Ishikawa (cell line): ENCODE measurements at regions not wholly inside any gene's neighbourhood (a gene's known extent, or its start where the extent isn't known, plus 50 kb on each side); places are given as distances from the start of the nearest gene placed in this dataset.

Experiments
- CEBPB ChIP-seq: IDR thresholded peaks from 2 replicates; pipeline ENCODE4 v1.6.1; 2012
- CREB1 ChIP-seq: IDR thresholded peaks from 2 replicates; pipeline ENCODE4 v1.6.1; 2012; ENCODE audit warnings: low read depth
- EGR1 ChIP-seq: IDR thresholded peaks from 2 replicates; pipeline ENCODE4 v1.6.1; 2012
- EP300 ChIP-seq: IDR thresholded peaks from 2 replicates; pipeline ENCODE4 v1.6.1; 2012; ENCODE audit warnings: borderline replicate concordance
- FOXM1 ChIP-seq: IDR thresholded peaks from 2 replicates; pipeline ENCODE4 v1.6.1; 2012; ENCODE audit warnings: low read depth, borderline replicate concordance
- NFIC ChIP-seq: IDR thresholded peaks from 2 replicates; pipeline ENCODE4 v1.6.1; 2012
- RAD21 ChIP-seq: IDR thresholded peaks from 2 replicates; pipeline ENCODE4 v1.6.1; 2012; ENCODE audit warnings: low read depth
- TAF1 ChIP-seq: IDR thresholded peaks from 2 replicates; pipeline ENCODE4 v1.6.1; 2012; ENCODE audit warnings: low read depth, mild to moderate bottlenecking
- TCF12 ChIP-seq: IDR thresholded peaks from 2 replicates; pipeline ENCODE4 v1.6.1; 2012; ENCODE audit warnings: low read depth
- TEAD4 ChIP-seq: IDR thresholded peaks from 2 replicates; pipeline ENCODE4 v1.6.1; 2012
- YY1 ChIP-seq: IDR thresholded peaks from 2 replicates; pipeline ENCODE4 v1.6.1; 2012; ENCODE audit warnings: low read depth
- ZBTB7A ChIP-seq: IDR thresholded peaks from 2 replicates; pipeline ENCODE4 v1.6.1; 2012; ENCODE audit warnings: low read depth
- TF ChIP-seq, protein P1 (sequence below): IDR thresholded peaks from 2 replicates; pipeline ENCODE4 v1.6.1; 2012
- TF ChIP-seq, protein P2 (sequence below): IDR thresholded peaks from 2 replicates; pipeline ENCODE4 v1.6.1; 2012; ENCODE audit warnings: low read depth, mild to moderate bottlenecking
- TF ChIP-seq, protein P3 (sequence below): IDR thresholded peaks from 2 replicates; pipeline ENCODE4 v1.6.1; 2012

DNA sequence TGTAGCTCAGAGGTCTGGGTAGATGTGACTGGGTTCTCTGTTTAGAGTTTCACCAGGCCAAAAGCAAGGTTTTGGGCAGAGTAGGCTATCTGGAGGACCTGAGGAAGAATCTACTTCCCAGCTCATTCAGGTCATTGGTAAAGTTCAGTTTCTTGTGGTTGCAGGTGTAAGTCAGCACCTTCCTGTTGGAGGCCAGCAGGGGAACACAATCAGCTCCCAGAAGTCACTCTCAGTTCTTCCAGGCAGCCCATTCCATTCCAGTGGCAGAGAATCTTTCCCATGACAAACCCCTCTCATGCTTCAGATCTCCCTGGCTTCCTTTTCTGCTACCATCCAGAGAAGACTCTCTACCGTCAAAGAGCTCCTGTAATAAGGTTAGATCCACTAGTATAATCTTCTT lies 176.2 kb upstream of the UFM1 start:
- TF ChIP-seq TAF1 (no peak), NFIC (no peak), EGR1 (no peak), YY1 (no peak), EP300 (no peak), FOXM1 (no peak)
- TF ChIP-seq, protein P1, sequence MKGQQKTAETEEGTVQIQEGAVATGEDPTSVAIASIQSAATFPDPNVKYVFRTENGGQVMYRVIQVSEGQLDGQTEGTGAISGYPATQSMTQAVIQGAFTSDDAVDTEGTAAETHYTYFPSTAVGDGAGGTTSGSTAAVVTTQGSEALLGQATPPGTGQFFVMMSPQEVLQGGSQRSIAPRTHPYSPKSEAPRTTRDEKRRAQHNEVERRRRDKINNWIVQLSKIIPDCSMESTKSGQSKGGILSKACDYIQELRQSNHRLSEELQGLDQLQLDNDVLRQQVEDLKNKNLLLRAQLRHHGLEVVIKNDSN, result no peak

DNA sequence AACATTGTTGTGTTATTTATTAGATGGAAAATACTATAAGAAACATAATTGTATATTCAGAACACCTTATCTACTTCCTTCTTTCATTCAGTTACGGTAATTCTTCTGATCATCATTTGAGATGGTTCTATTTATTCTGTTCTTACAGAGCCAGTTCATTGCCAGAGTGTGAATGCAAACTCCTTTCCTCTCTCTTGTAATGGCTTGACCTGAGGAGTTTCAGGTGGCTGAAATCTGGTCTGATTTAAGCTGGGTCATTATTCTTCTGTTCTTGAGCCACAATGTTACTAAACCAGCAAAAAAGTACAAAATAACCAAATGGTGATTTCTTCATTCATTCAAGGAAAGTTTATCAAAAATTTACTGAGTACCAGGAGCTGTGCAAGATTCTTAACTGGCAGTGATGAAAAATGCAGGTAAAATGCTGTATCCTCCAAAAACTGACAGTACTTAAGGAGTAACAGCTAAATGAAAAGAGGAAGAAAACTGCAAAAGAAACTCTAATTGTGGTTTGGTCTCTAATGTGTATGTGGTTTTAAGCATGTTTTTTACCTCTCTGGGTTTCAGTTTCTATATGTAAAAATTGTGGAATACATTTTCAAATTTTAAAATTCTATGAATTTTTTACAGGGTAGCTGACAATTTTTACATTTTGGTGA lies 182.4 kb upstream of the UFM1 start:
- TF ChIP-seq CREB1, result no peak

DNA sequence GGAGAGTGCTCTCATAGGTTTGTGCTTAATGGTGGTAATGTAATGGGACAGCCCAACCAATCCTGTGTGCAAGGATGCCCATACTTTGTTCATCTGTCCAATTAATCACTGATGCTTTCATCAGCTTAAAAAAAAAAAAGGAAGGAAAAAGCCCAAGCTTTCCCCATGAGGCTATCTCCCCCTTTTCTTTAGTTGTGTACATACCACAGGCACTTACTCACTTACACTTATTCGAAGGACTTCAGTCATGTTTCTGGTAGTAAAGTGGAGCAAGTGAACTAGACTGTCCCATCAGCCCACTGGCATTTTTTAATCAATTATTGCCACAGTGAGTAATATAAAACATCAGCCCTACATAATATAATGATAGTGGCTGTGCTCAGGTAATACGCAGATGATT lies 183.5 kb upstream of the UFM1 start:
- TF ChIP-seq TAF1 (no peak), TEAD4 (no peak), EP300 (no peak), YY1 (no peak), ZBTB7A (no peak), EGR1 (no peak), CREB1 (no peak), RAD21 (no peak), NFIC (no peak), CEBPB (no peak)
- TF ChIP-seq, protein P2, sequence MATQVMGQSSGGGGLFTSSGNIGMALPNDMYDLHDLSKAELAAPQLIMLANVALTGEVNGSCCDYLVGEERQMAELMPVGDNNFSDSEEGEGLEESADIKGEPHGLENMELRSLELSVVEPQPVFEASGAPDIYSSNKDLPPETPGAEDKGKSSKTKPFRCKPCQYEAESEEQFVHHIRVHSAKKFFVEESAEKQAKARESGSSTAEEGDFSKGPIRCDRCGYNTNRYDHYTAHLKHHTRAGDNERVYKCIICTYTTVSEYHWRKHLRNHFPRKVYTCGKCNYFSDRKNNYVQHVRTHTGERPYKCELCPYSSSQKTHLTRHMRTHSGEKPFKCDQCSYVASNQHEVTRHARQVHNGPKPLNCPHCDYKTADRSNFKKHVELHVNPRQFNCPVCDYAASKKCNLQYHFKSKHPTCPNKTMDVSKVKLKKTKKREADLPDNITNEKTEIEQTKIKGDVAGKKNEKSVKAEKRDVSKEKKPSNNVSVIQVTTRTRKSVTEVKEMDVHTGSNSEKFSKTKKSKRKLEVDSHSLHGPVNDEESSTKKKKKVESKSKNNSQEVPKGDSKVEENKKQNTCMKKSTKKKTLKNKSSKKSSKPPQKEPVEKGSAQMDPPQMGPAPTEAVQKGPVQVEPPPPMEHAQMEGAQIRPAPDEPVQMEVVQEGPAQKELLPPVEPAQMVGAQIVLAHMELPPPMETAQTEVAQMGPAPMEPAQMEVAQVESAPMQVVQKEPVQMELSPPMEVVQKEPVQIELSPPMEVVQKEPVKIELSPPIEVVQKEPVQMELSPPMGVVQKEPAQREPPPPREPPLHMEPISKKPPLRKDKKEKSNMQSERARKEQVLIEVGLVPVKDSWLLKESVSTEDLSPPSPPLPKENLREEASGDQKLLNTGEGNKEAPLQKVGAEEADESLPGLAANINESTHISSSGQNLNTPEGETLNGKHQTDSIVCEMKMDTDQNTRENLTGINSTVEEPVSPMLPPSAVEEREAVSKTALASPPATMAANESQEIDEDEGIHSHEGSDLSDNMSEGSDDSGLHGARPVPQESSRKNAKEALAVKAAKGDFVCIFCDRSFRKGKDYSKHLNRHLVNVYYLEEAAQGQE, result no peak

DNA sequence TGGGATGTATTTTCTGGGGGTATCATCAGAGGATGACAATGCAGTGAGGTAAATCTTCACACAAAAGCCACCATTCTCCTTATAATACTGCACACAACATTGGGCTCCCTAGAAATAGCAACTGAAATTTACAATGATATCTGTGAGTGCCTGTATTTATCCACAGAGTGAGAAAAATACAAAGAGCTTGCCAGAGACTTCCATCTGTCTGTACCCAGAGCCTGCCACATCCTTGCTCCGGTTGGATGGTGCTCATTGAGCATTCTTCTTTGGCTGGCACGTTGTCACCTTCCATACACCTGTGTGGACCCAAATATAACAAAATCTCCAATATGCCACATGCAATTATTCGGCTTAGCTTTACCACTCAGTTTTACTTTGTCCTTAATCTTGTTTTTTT lies 189.5 kb upstream of the UFM1 start:
- TF ChIP-seq ZBTB7A (no peak), EP300 (no peak), TAF1 (no peak), CEBPB (no peak), FOXM1 (no peak), TCF12 (no peak), TEAD4 (no peak), RAD21 (no peak), YY1 (no peak), NFIC (no peak), EGR1 (no peak), CREB1 (no peak)
- TF ChIP-seq, protein P3, sequence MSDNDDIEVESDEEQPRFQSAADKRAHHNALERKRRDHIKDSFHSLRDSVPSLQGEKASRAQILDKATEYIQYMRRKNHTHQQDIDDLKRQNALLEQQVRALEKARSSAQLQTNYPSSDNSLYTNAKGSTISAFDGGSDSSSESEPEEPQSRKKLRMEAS, result no peak
- TF ChIP-seq, protein P2, result no peak
- TF ChIP-seq, protein P1, result no peak

DNA sequence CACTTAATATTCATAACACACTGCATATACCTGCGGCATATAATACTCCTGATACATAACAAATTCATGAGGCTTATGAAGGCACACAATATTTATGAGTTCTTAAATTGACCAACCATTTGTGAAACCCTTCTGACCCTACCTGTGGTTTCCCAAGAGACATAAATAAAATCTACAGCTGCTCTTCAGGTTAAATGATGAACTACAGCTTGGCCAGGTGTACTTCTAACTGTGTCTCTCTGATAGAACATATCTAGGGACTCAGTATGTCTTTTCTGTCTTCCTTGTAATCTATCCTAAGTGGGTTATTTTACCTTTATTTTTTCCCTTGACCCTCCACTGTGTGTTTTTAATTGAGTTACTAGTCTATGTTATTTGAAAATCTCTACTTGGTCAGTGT lies 189.9 kb upstream of the UFM1 start:
- TF ChIP-seq NFIC, result no peak
- no peak for TF ChIP-seq TAF1
- TF ChIP-seq TCF12, result no peak
- TF ChIP-seq RAD21, result no peak
- TF ChIP-seq, protein P3, result no peak
- TF ChIP-seq, protein P1, result no peak
- no peak for TF ChIP-seq EGR1
- TF ChIP-seq CEBPB, result no peak
- no peak for TF ChIP-seq EP300

DNA sequence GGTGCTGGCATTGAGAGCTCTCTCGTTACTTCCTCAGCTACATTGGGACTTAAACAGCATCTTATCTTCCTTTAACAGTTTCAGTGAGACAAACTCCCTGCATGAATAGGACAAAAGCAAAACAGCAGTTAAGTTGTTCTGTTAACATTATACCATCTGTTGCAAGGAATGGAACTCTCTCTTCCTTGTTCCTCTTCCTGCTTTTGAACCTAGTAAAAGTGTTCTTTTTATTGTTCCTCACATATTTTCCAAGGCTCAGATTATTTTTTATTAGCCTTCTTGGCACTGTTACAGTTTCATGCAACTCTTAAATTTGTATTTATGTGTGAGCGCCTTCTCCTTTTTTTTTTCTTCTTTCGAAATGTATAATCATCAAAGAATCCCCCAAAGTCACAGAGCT lies 202.6 kb upstream of the UFM1 start:
- TF ChIP-seq TAF1 (no peak), TEAD4 (no peak), TCF12 (no peak), FOXM1 (no peak)
- TF ChIP-seq, protein P3, result no peak
